ENCODE measurements at regions not wholly inside any gene's neighbourhood (a gene's known extent, or its start where the extent isn't known, plus 50 kb on each side); places are given as distances from the start of the nearest gene placed in this dataset.

GRCh38 chr2:149901231-149901859 is 313.8 kb upstream of the MMADHC start:
- Mint-ChIP-seq H3K27ac (no peak overlapping the region), H3K27me3 (no peaks in the 10 kb centered on the region), H3K4me3 (ENCODE audit: low read depth) (no peak overlapping the region), H3K4me1 (ENCODE audit: low read depth) (no peaks in the 10 kb centered on the region), H3K36me3 (ENCODE audit: insufficient read depth) (no peaks in the 10 kb centered on the region), H3K9me3 (ENCODE audit: low read depth) (no peaks in the 10 kb centered on the region)
- TF ChIP-seq CTCF (IDR thresholded peaks at IDR 0.05; ENCODE audit: unreplicated experiment), result no peak
- DNase-seq (ENCODE audit: low spot score, unreplicated experiment), result no peak

GRCh38 chr2:149899390-149899789 is 311.8 kb upstream of the MMADHC start:
- no peaks in the 10 kb centered on the region for H3K9me3 Mint-ChIP-seq (ENCODE audit: low read depth)
- DNase-seq (ENCODE audit: low spot score, unreplicated experiment), result no peak
- H3K4me1 Mint-ChIP-seq (ENCODE audit: low read depth), result peaks cover 5% of the 10 kb centered on the region
- no peaks in the 10 kb centered on the region for H3K27me3 Mint-ChIP-seq
- no peaks in the 10 kb centered on the region for H3K36me3 Mint-ChIP-seq (ENCODE audit: insufficient read depth)
- no peak for TF ChIP-seq CTCF (IDR thresholded peaks at IDR 0.05; ENCODE audit: unreplicated experiment)
- no peak overlapping the region for H3K27ac Mint-ChIP-seq
- H3K4me3 Mint-ChIP-seq (ENCODE audit: low read depth), result no peak overlapping the region

- no peaks in the 10 kb centered on the region for H3K36me3 Mint-ChIP-seq (ENCODE audit: insufficient read depth)
- H3K27ac Mint-ChIP-seq, result no peak overlapping the region
- H3K4me1 Mint-ChIP-seq (ENCODE audit: low read depth), result peaks cover 8% of the 10 kb centered on the region
- no peaks in the 10 kb centered on the region for H3K27me3 Mint-ChIP-seq
- no peak for DNase-seq (ENCODE audit: low spot score, unreplicated experiment)
- H3K4me3 Mint-ChIP-seq (ENCODE audit: low read depth), result no peak overlapping the region
- no peak for TF ChIP-seq CTCF (IDR thresholded peaks at IDR 0.05; ENCODE audit: unreplicated experiment)
- no peaks in the 10 kb centered on the region for H3K9me3 Mint-ChIP-seq (ENCODE audit: low read depth)
Measured at GRCh38 chr2:149894760-149895159, 307.2 kb upstream of the MMADHC start.

GRCh38 chr2:149894226-149894625 is 306.7 kb upstream of the MMADHC start:
- no peaks in the 10 kb centered on the region for H3K36me3 Mint-ChIP-seq (ENCODE audit: insufficient read depth)
- H3K4me3 Mint-ChIP-seq (ENCODE audit: low read depth), result no peak overlapping the region
- H3K27me3 Mint-ChIP-seq, result no peaks in the 10 kb centered on the region
- H3K9me3 Mint-ChIP-seq (ENCODE audit: low read depth), result no peaks in the 10 kb centered on the region
- peaks cover 8% of the 10 kb centered on the region for H3K4me1 Mint-ChIP-seq (ENCODE audit: low read depth)
- no peak for DNase-seq (ENCODE audit: low spot score, unreplicated experiment)
- H3K27ac Mint-ChIP-seq, result no peak overlapping the region
- TF ChIP-seq CTCF (IDR thresholded peaks at IDR 0.05; ENCODE audit: unreplicated experiment), result no peak

- H3K9me3 Mint-ChIP-seq (ENCODE audit: low read depth), result no peaks in the 10 kb centered on the region
- H3K4me3 Mint-ChIP-seq (ENCODE audit: low read depth), result no peak overlapping the region
- TF ChIP-seq CTCF (IDR thresholded peaks at IDR 0.05; ENCODE audit: unreplicated experiment), result no peak
- H3K36me3 Mint-ChIP-seq (ENCODE audit: insufficient read depth), result no peaks in the 10 kb centered on the region
- DNase-seq (ENCODE audit: low spot score, unreplicated experiment), result no peak
- no peak overlapping the region for H3K27ac Mint-ChIP-seq
- H3K4me1 Mint-ChIP-seq (ENCODE audit: low read depth), result peaks cover 8% of the 10 kb centered on the region
- no peaks in the 10 kb centered on the region for H3K27me3 Mint-ChIP-seq
Measured at GRCh38 chr2:149892563-149892962, 305.0 kb upstream of the MMADHC start.
